ENCODE measurements at regions not wholly inside any gene's neighbourhood (a gene's known extent, or its start where the extent isn't known, plus 50 kb on each side); places are given as distances from the start of the nearest gene placed in this dataset.

GRCh38 chr6:81861281-81861680 is 108.8 kb upstream of the TENT5A start:
- no peak for DNase-seq (ENCODE audit: low spot score)
- POLR2A ChIA-PET (ENCODE audit: low non-redundant PET) = no interaction called here
- no peak for TF ChIP-seq CTCF (conservative IDR thresholded peaks at IDR 0.05; ENCODE audit: low read depth)

GRCh38 chr6:81859884-81860283 is 107.4 kb upstream of the TENT5A start:
- no peak overlapping the region for H3K27ac ChIP-seq
- no peak for TF ChIP-seq CTCF (conservative IDR thresholded peaks at IDR 0.05; ENCODE audit: low read depth)
- DNase-seq (ENCODE audit: low spot score) = no peak
- POLR2A ChIA-PET (ENCODE audit: low non-redundant PET) = no interaction called here
- CTCF ChIA-PET = no interaction called here

More at GRCh38 chr6:81861281-81861680, 108.8 kb upstream of the TENT5A start:
- no peak overlapping the region for H3K27ac ChIP-seq
- CTCF ChIA-PET = no interaction called here

GRCh38 chr6:81857812-81858211 is 105.3 kb upstream of the TENT5A start:
- no peak for TF ChIP-seq CTCF (conservative IDR thresholded peaks at IDR 0.05; ENCODE audit: low read depth)
- H3K27ac ChIP-seq = no peak overlapping the region
- ChIA-PET CTCF (no interaction called here), POLR2A (ENCODE audit: low non-redundant PET) (no interaction called here)
- no peak for DNase-seq (ENCODE audit: low spot score)

GRCh38 chr6:81856872-81857271 is 104.4 kb upstream of the TENT5A start:
- TF ChIP-seq CTCF (conservative IDR thresholded peaks at IDR 0.05; ENCODE audit: low read depth) = no peak
- ChIA-PET POLR2A (ENCODE audit: low non-redundant PET) (no interaction called here), CTCF (no interaction called here)
- DNase-seq (ENCODE audit: low spot score) = no peak
- H3K27ac ChIP-seq = no peak overlapping the region

GRCh38 chr6:81854474-81854873 is 102.0 kb upstream of the TENT5A start:
- no peak for TF ChIP-seq CTCF (conservative IDR thresholded peaks at IDR 0.05; ENCODE audit: low read depth)
- no peak overlapping the region for H3K27ac ChIP-seq
- no peak for DNase-seq (ENCODE audit: low spot score)
- POLR2A ChIA-PET (ENCODE audit: low non-redundant PET) = no interaction called here
- CTCF ChIA-PET = no interaction called here

- ChIA-PET POLR2A (ENCODE audit: low non-redundant PET) (no interaction called here), CTCF (no interaction called here)
- H3K27ac ChIP-seq = no peak overlapping the region
- no peak for DNase-seq (ENCODE audit: low spot score)
- no peak for TF ChIP-seq CTCF (conservative IDR thresholded peaks at IDR 0.05; ENCODE audit: low read depth)
Observed at GRCh38 chr6:81853975-81854374, 101.5 kb upstream of the TENT5A start.

- ChIA-PET CTCF (no interaction called here), POLR2A (ENCODE audit: low non-redundant PET) (no interaction called here)
- H3K27ac ChIP-seq = no peak overlapping the region
- DNase-seq (ENCODE audit: low spot score) = no peak
- TF ChIP-seq CTCF (conservative IDR thresholded peaks at IDR 0.05; ENCODE audit: low read depth) = no peak
Observed at GRCh38 chr6:81849248-81849647, 96.8 kb upstream of the TENT5A start.
